NCI-H510A treated with DMSO at 0.1 percent for 48 hours (cell line): ENCODE measurements at regions not wholly inside any gene's neighbourhood (a gene's known extent, or its start where the extent isn't known, plus 50 kb on each side); places are given as distances from the start of the nearest gene placed in this dataset.
"Not testable (repeated sequence)": the region's sequence is repeated elsewhere in the genome, so short reads cannot be mapped to it uniquely, and the experiment has no call there.

Experiments
- DNase-seq: peaks from one replicate; lab custom pipeline; 2025; lab: John Stamatoyannopoulos, UW

- DNase-seq, result no peak
Observed at GRCh38 chr17:33695431-33695830, 402.3 kb upstream of the ASIC2 start.

- DNase-seq, result no peak
Observed at GRCh38 chr17:33696102-33696501, 403.0 kb upstream of the ASIC2 start.

- no peak for DNase-seq
Observed at GRCh38 chr17:33697557-33697956, 404.5 kb upstream of the ASIC2 start.

GRCh38 chr17:33701910-33702309 lies 408.8 kb upstream of the ASIC2 start:
- DNase-seq, result no peak

GRCh38 chr17:33704856-33705255 lies 411.8 kb upstream of the ASIC2 start:
- no peak for DNase-seq

- no peak for DNase-seq
Observed at GRCh38 chr17:33709881-33710280, 416.8 kb upstream of the ASIC2 start.

GRCh38 chr17:33712120-33712519 lies 419.0 kb upstream of the ASIC2 start:
- no peak for DNase-seq

- DNase-seq, result no peak
Observed at GRCh38 chr17:33716957-33717356, 423.9 kb upstream of the ASIC2 start.

- not testable (repeated sequence) for DNase-seq
Observed at GRCh38 chr17:33723736-33724135, 430.6 kb upstream of the ASIC2 start.

GRCh38 chr17:33725675-33726271 lies 432.7 kb upstream of the ASIC2 start:
- peak; percentile 0 for DNase-seq

- DNase-seq, result no peak
Observed at GRCh38 chr17:33730131-33730530, 437.0 kb upstream of the ASIC2 start.

GRCh38 chr17:33732116-33732515 lies 439.0 kb upstream of the ASIC2 start:
- no peak for DNase-seq

- DNase-seq, result no peak
Observed at GRCh38 chr17:33739714-33740113, 446.6 kb upstream of the ASIC2 start.

GRCh38 chr17:33745047-33745760 lies 452.1 kb upstream of the ASIC2 start:
- no peak for DNase-seq

- no peak for DNase-seq
Observed at GRCh38 chr17:33749171-33749570, 456.1 kb upstream of the ASIC2 start.

- peak; percentile 19 for DNase-seq
Observed at GRCh38 chr17:33750943-33751701, 458.0 kb upstream of the ASIC2 start.

- no peak for DNase-seq
Observed at GRCh38 chr17:33751702-33752065, 458.6 kb upstream of the ASIC2 start.

GRCh38 chr17:33753452-33753851 lies 460.4 kb upstream of the ASIC2 start:
- DNase-seq, result no peak

- DNase-seq, result no peak
Observed at GRCh38 chr17:33756021-33756420, 462.9 kb upstream of the ASIC2 start.

- DNase-seq, result no peak
Observed at GRCh38 chr17:33765871-33766270, 472.8 kb upstream of the ASIC2 start.

- no peak for DNase-seq
Observed at GRCh38 chr17:33766721-33767120, 473.6 kb upstream of the ASIC2 start.

GRCh38 chr17:33769066-33769465 lies 476.0 kb upstream of the ASIC2 start:
- no peak for DNase-seq

- DNase-seq, result no peak
Observed at GRCh38 chr17:33776304-33776703, 478.8 kb upstream of the CCL2 start.
